ENCODE measurements at regions not wholly inside any gene's neighbourhood (a gene's known extent, or its start where the extent isn't known, plus 50 kb on each side); places are given as distances from the start of the nearest gene placed in this dataset.

DNA sequence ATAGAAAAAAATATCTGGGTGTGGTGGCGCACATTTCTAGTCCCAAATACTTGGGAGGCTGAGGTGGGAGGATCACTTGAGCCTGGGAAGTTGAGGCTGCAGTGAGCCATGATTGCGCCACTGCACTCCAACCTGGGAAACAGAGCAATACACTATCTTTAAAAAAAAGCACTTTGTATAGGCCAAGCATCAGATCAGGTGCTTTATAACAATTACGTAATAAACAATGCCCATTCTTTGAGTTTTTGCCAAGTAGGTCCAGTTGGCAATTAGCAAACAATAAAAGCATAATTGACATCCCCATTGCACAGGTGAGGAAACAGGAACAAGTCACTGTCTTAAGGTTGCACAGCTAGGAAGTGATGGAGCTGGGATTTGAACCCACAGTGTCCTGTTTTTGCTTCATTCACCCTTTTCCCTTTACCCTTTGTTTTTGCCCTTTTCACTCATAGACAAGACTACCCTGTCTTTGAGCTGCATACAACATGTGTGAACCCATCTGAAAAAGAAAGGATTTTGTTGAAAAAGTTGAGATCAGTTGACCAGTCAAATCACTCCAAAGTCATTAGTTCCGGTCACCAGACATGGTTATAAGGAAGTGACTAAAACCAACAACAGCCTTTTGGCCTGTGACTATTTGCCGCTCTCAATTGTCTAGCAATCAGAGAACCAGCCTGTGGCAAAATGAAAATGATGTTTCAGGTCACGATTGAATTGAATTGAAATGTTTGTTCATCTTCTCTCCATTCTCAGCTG is 303.6 kb downstream of the TFAP2C start:
- no peak for DNase-seq

DNA sequence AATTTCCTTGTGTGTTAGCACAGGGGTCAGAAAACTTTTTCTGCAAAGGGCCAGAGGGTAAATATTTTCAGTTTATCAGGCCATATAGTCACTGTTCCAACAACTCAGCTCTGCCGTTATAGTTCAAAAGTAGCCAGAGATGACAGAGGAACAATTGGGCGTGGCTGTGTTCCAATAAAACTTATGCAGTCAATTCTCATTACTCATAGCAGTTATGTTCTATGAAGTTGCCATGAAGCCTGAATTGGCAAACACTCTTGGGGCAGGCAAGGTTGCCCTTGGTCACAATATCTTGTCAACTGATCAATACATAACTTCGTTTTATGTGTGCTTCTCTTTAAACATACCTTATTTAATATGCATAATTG is 304.2 kb downstream of the TFAP2C start:
- no peak for DNase-seq

DNA sequence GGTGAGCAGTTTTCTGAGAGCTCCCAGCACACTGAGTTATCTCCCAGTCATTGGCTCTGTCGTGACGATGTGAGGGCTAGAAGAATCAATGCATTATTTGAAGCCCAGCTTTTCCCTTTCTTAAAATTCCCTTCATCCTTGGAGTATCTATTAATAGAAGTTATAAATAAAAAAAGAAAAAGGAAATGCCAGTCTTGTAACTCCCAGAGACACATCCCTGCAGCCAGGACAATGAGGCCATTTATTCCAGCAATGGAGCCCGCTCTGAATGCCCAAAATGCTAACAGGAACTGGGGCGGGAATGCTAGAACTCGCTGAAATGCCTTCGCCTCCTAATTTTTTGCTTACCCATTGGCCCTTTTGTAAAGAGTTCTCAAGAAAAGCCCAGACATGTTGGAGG is 305.8 kb downstream of the TFAP2C start:
- DNase-seq, result no peak

DNA sequence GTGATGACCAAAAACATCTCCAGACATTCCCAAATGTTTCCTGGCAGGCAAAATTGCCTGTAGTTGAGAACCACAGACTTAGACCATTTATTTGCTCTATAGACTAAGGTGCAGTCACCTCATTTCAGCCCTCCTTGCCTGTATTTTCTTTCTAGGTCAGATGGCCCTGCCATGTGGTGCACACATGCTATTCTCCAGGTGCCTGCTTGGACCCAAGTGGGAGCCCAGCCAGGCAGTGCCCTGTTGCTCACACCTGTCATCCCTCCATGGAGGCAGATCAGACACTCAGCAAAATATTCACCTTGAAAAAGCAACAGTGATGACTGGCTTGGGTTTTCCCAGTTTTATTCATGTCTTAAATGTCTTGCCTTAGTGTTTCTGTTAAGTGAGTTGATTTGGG is 311.4 kb downstream of the TFAP2C start:
- no peak for DNase-seq

DNA sequence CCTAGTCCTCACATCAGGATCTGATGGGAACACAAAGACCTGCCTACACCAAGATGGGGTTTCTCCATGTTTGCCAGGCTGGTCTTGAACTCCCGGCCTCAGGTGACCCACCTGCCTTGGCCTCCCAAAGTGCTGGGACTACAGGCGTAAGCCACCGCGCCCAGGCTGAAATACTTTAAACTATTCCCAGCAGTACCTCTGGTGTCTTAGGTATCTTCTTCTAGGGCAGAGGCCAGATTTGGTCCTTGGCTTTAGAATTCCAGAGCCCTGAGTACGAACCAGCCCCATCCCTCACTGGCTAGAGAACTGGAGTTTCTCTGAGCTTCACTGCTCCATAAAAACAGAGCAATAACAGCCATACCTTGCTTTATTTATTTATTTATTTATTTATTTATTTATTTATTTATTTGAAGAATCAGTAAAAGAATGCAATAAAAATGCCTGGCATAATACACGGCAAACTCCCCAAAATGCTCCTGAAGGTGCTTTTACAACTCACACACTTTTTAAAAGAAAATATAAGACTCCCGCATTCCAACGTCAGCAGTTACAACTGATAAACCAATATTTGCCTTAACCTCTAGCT is 312.1 kb downstream of the TFAP2C start:
- DNase-seq, result no peak

DNA sequence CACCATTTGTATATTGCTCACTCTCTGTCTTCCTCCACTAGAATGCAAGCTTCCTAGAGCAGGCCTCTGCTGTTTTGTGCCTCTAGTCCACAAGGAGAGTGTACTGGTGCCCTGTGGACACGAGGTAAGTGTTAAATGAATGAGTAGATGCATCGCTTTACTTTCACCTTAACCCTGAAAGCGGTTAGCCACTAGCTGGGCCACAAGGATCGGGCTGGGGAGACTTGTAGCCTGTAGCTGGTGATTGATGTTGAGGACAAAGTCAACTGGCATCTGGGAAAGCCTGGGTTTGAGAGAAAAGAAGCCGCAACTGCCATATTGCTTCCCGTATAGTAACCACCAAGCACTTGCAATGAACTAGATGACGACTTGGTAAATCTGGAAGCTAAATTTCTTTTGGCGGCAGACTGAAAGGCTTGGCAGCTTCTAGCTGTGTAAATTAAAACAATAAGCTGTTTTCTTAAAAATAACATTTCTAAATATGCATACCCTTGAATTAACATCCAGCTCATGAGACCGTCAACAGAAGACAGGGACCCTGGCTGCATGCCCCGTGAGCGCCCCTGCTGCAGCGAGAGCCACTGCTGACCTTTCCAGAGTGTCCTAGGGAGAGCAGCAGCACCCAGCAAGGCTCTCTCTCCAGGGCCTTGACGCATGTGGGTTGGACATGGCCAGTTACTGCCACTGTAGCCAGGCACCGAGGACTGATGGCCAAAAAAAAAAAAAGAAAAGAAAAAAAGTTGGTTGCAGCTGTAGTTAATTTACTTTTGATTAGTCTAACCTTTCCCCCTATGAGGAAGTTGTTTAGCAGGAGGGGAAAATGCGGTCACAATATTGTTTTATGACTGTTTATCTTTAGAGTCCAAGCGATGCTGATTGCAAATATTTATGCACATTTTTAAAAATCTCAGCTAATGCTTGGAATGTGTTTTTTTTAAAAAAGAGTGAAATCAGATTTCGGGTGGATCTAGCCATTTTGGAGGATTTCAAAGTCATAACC is 315.1 kb downstream of the TFAP2C start:
- DNase-seq, result no peak

DNA sequence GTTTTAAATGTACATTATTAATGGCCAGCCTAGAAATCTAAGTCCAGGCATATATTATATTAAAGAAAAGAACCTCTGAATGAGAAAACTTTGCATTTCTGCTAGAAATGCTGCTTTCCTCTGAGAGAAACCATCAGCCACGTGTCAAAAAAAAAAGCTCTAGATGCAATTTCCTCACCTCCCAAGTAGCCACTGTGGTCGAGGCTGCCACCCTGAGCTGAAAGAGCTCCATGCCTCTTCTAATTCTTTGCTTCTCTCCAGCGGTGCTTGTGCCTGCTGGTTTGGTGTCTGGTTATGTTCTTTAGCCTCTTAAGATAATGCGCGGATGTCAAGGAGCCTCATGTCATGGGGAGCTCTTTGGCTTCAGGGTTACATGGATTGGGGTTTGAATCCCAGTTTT is 316.0 kb downstream of the TFAP2C start:
- DNase-seq, result no peak

DNA sequence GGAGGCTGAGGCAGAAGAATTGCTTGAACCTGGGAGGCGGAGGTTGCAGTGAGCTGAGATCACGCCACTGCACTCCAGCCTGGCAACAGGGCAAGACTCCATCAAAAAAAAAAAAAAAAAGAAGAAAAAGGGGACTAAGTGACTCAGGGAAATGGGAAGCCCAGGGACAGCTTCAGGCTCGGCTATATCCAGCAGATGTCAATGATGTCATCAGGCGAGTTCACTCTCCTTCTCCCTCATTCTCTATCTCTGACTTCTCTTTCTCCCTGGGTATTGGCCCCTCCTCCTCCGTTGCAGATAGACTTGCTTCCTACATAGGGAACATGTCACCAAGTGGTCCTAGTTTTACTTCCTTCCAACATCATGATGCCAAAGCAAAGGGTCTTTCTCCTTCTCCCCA is 316.8 kb downstream of the TFAP2C start:
- no peak for DNase-seq

DNA sequence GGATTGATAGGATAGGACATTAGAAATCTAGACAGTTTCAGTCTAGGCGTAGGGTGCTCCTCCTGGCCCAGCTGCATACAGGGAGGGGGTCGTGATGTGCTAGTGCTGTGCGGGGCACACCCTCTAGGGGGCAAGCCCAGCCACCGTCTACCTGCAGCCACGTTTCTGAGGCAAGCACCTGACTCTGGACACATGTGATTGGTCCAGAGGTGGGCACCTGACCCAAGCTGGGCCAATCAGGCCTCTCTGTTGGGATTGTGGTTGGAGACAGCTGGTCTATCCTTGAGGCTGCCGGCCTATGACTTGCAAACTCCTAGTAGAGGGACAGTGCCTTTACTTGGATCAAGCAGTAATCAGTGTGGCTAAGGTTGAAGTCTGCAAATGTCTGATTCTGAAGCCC is 317.1 kb downstream of the BMP7 start:
- no peak for DNase-seq

DNA sequence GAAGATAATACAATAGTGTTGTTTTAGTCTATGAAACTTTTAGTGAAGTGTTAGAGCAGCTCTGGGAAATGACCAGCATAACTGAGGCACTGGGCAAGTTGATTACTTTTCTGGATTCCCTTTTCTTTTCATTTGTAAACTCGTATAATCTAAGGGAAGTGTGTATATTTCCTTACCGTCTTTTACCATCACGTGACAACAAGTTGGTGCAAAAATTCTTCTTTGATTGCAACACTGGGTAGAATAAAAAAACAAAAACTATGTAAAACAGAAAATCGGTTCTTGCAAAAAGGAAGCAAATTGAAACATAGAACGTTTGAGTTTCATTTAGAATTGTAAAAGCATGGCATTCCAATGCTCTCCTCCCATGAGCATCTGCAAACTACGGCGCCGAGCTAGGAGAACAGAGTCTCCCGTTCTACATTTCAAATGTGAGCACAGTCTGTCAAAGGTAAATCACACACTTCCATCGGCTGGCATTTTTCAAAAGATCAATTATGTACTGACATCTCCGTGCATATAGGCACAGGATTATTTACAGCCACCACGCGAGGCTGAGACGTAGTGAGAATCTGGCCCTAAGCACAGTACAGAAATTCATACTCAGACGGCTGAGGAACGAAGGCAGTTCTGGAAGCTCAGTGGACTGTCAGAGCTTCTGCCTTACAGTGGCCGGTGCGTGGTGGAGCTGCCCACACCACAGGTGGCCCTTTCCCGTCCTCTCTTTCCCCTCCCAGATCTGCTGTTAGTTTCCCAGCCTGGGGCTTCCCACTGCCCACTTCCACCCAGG is 314.0 kb downstream of the BMP7 start:
- no peak for DNase-seq

DNA sequence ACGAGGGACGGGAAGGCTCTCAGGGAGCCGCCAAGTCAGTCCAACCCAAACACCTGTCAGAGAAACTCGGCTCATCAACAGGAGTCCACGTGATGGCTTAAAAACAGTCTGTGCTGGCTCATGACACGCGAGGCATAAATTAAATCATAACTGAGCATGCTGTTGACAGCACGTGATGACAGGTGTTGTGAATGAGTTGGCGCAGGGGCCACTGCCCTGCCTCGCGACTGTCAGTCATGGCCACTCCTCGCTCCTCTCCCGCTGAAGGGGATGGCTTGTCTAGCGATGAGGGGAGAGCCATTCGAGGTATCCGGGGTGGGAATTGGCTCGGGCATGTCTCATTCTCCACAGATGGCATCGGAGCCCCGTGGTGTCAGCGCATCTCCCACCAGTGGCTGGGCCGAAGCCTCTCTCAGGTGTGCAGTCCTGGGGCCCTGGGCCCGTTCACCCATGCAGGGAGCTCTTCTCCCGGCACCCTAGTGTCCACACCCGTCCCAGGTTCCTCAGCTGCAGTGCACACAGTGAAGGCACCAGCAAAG is 313.3 kb downstream of the BMP7 start:
- DNase-seq, result no peak

DNA sequence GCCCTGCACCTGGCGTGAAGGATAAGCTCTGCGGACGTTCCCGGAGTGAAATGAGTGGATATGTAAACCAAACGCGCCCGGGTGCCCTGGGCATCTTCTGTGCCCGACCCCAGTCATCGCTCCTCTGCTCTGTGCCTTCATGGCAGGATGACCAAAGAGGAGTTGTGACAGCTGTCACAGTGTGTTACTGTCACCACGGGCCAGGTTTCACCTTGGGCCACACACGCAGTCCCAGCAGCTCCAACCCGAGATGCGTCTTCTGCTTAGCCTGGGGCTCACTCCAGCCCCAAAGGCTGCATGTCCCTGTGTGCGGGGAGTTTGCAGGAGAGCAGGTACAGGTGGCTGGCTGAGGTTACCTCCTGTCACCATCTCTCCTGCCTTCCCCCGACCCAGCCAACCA is 311.6 kb downstream of the BMP7 start:
- DNase-seq, result no peak

DNA sequence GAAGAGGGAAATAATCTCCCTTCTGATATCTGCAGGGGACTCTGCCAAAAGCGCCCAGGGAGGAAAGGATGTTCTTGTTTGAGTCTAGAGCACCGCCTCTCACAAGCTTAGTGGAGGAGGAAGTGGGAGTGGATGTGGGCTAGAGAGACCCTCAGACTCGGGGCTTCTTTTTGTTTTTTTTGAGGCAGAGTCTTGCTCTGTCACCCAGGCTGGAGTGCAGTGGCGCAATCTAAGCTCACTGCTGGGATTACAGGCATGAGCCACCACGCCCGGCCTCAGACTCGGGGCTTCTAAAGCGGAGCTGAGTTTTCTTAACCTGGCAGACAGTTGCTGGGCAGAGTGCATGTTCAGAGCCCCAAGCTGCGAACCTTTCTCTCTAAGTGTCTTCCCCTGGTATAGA is 310.8 kb downstream of the BMP7 start:
- no peak for DNase-seq

DNA sequence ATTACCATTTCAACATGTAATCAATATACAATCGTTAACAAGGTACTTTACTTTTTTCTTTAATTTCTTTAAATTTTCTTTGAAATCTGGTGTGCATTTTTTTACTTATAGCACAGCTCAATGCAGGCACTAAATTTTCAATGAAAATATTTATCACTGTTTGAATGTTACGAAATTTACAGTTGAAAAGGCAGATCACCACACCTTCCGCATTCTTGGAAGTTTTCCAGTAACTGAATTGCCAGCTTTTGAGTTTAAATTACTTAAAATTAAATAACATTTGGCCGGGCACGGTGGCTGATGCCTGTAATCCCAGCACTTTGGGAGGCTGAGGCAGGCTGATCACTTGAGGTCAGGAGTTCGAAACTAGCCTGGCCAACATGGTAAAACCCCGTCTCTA is 309.9 kb downstream of the BMP7 start:
- DNase-seq, result no peak

DNA sequence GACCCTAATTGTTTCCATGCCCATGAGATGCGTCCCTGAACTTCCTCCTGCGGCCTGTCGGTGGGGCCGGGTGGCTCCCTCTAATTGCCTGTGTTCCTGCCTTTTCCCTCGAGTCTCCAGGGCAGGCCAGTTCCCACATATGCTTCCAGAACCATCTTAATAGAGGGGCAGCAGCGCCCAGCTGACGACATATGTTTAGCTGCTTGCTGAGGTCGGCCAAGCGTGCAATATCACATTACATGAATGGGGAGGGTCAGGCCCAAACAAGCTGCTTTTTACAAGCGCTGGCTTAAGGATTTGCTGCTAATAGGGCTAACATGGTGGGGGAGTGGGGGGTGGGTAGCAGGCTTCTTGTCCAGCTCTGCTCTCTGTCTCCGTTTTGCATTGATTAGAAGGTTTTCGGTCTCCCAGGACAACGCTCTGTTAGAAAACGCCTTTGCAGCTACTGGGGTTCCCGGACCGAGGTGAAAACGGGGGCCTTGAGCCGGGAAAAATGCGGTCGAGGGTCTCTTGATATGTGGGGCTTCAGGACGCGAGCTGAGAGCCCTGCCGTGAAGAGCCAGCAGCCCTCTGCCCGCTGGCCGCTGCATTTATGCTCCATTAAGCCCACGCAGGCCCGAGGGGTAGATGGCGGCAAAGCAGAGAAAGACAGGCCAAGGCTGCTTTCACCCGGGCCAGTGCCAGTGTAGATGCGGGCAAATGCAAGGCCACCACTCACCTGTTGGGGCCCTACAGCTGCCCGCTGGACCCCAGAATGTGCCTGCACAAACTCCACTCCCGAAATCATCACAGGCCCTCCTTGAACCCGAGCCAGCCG is 308.5 kb downstream of the BMP7 start:
- DNase-seq, result no peak

DNA sequence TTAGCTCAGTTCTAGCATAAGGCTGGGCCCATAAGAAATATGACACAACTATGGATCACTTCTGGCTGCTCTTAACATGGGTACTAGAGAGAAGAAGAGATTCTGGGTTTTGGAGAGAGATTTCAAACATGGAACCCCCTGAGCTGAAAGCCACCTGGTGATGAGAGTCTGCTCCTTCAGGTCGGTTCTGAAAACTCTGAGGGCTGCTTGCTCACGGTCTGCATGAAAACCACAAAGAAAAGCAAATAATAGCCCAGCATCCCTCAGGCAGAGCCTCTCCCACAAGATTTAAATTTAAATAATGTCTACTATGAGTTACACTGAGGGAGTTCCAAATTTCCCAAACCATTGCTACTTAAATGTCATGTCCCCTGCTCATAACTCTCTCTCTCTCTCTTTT is 301.5 kb downstream of the BMP7 start:
- DNase-seq, result no peak

DNA sequence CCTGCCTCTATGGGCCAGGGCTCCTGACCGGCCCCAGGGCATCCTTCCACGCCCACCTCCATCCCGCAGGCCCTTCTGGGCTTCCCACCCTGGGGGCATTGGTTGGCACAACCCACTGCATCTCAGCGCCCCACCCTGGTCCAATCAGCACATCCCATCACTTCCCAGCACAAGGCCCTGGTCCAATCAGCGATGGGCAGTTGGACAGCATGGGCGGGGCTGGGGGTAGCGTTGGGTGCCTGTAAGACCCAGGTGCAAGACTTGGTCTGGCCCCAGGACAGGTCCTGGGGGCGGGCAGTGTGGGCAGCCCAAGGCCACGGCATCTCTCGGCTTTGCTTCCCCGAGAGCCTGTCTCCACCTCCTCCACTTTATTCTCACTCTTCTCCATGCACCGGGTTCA is 298.5 kb downstream of the BMP7 start:
- no peak for DNase-seq

DNA sequence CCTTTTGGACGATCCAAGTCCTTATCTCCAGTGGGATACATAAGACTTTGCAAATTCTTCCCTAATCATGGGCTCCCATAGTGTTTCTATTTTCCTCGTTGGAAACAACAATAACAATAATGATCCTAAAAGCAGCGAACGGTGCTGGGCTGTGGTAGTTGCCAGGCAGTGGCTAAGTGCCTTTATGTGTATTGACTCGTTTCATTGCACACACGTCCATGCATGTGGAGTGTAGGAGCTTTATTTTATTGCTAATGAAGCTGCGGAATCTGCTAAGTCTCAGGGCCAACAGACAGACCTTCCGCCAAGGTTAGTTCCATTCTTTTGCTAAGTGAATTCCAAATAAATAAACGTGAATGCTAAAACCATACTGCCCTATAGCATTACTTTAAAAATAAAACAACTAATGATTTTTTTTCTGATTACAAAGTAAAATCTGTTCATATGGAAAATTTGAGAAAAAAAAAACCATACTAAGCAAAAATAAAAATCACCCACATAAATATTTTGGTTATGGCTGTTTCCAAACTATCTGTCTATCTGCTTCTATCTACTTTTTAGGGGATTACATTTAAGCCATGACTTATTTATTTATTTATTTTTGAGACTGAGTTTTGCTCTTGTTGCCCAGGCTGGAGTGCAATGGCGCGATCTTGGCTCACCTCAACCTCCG is 297.9 kb downstream of the BMP7 start:
- no peak for DNase-seq

DNA sequence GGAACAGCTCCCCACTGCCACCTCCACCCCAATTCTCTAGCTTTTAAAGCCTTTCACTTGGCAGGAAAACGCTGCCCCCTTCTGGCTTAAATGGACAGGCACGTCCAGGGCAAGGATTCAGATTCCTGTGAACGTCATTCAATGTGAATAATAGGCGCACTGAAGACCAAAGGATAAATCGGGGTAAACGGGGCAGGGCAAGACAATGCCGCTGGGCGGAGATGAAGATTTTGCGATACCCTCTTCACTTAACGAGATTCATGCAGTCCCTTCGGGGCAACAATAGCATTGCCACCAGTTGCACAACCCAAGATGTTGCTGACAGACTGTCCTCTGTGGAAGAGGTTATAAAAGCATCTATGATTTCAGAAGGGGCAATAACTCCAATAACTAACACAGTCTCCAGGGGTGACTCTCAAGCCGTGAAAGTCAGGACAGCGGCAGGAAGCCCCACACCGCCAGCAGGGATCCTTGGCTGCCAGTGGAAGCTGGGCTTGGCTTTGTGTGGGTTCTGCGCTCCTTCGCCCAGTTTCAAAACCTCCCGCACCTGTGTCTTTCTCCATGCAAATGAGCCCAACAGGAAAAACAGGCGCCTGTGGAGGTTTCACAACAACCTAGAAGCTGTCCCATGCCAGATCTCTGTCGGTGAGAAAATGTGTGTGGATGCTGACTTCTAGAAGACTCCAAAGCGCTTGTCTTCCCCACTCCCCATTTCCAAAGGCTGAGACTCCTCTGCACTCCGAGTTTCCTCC is 291.8 kb downstream of the BMP7 start:
- no peak for DNase-seq

DNA sequence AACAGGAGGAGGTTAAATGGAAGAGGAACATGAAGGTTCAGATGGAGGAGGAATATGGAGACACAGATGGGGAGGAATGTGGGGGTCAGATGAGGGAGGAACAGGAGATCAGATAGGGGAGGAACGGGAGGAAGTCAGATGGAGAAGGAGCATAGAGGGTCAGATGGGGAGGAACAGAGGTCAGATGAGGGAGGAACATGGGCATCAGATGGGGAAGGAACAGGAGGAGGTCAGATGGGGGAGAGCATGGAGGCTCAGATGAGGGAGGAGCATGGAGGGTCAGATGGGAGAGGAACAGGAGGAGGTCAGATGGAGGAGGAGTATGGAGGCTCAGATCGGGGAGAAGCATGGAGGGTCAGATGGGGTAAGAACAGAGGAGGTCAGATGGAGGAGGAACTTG is 290.6 kb downstream of the BMP7 start:
- no peak for DNase-seq

DNA sequence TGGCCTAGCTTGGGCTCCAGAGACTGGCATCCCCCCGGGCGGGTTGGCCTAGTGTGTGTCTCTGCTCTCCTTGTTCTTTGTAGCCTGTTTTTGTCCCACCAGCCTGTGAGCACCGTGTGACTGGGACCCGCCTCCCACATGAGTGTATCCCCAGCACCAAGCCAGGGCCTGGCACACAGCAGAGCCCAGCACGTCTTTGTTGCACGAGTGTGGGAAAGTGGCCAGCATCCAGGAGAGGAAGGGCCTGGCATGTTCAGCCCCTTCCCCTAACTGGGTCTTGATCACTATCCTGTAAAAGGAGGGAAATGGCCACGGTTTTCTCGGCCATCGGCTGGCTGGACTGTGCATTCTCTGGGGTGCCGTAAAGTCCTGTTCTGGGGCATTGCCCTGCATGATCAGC is 290.1 kb downstream of the BMP7 start:
- no peak for DNase-seq

Measured in activated CD4-positive, alpha-beta T cell treated with anti-CD3 and anti-CD28 coated beads, Interleukin-2, amount 50 U/mL, for 4 hours (primary cell).